Neural crest cell (in vitro differentiated cells): ENCODE measurements at regions not wholly inside any gene's neighbourhood (a gene's known extent, or its start where the extent isn't known, plus 50 kb on each side); places are given as distances from the start of the nearest gene placed in this dataset.

Experiments used
- DNase-seq: peaks from one replicate; pipeline ENCODE4 v3.0.0; 2021; ENCODE audit warnings: low read depth, mixed read lengths, low spot score
- H3K27ac Mint-ChIP-seq: one replicate; pipeline ENCODE4 v1.8.0; 2021; ENCODE audit warnings: mild to moderate bottlenecking, mixed read lengths; ENCODE audit not compliant: unreplicated experiment
- H3K27me3 Mint-ChIP-seq: 2 replicates; pipeline ENCODE4 v1.8.0; 2021; ENCODE audit warnings: low read depth, mild to moderate bottlenecking, mixed read lengths
- H3K36me3 Mint-ChIP-seq: 2 replicates; pipeline ENCODE4 v1.8.0; 2021; ENCODE audit warnings: low read depth, mild to moderate bottlenecking, mixed read lengths
- H3K4me1 Mint-ChIP-seq: 2 replicates; pipeline ENCODE4 v1.8.0; 2021; ENCODE audit warnings: mixed read lengths
- H3K4me3 Mint-ChIP-seq: one replicate; pipeline ENCODE4 v1.8.0; 2021; ENCODE audit warnings: mild to moderate bottlenecking, mixed read lengths
- H3K9me3 Mint-ChIP-seq: 2 replicates; pipeline ENCODE4 v1.8.0; 2021; ENCODE audit warnings: mixed read lengths
- TF ChIP-seq, protein P1 (sequence below): fragments of 200-600 bp; sonication (generic); conservative IDR thresholded peaks from 2 replicates; pipeline ENCODE4 v1.5.0; 2021; ENCODE audit warnings: antibody characterized with exemption, mild to moderate bottlenecking

DNA sequence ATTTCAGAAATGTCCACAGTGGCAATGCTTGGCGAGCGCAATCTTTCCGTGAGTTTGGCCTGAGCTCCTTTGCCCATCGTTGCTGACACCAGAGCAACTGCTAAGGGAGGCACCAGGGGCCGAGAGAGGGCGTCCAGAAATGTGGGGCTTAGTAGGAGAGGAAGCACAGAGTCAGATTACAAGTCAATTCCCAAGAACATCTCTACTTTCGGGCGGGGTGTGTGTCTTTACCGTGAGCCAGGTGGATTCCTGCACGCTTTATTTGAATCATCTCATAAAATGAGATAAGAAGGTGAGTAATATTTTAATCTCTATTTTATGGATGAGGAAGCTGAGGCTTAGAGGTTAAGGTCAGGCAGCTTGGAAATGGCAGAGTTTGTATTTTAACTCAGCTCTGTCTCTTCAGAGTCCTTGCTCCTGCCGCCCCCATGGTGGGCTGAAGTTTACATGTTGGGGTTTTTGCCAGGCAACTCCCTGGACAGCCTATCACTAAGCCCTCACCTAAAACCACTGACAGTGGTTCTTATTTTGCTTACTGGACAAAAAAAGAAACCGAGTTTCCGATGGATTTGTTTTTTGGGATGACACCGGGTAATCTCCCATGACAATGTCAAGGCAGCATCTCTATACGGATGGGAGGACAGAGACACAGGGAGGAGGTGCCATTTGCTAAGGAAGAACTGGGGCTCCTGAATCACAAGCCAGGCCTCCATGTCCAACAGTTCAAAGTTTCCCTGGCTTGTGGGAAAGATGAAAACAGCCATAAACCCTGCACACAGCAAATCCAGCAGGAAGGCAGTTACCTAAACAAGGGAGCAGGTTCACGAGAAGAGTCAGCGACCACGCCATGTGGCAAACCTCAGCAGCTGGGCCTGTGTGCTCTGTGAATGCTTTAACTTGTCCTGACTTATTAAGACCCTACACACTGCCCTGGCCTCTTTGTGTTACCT, 112.6 kb upstream of the SLC24A3 start:
- no peak for DNase-seq
- H3K4me1 Mint-ChIP-seq: no peaks in the 10 kb centered on the region
- TF ChIP-seq, protein P1, sequence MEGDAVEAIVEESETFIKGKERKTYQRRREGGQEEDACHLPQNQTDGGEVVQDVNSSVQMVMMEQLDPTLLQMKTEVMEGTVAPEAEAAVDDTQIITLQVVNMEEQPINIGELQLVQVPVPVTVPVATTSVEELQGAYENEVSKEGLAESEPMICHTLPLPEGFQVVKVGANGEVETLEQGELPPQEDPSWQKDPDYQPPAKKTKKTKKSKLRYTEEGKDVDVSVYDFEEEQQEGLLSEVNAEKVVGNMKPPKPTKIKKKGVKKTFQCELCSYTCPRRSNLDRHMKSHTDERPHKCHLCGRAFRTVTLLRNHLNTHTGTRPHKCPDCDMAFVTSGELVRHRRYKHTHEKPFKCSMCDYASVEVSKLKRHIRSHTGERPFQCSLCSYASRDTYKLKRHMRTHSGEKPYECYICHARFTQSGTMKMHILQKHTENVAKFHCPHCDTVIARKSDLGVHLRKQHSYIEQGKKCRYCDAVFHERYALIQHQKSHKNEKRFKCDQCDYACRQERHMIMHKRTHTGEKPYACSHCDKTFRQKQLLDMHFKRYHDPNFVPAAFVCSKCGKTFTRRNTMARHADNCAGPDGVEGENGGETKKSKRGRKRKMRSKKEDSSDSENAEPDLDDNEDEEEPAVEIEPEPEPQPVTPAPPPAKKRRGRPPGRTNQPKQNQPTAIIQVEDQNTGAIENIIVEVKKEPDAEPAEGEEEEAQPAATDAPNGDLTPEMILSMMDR: no peak
- H3K27ac Mint-ChIP-seq: no peak overlapping the region
- H3K9me3 Mint-ChIP-seq: no peaks in the 10 kb centered on the region
- no peak overlapping the region for H3K4me3 Mint-ChIP-seq
- no peaks in the 10 kb centered on the region for H3K36me3 Mint-ChIP-seq
- H3K27me3 Mint-ChIP-seq: peaks cover 6% of the 10 kb centered on the region

DNA sequence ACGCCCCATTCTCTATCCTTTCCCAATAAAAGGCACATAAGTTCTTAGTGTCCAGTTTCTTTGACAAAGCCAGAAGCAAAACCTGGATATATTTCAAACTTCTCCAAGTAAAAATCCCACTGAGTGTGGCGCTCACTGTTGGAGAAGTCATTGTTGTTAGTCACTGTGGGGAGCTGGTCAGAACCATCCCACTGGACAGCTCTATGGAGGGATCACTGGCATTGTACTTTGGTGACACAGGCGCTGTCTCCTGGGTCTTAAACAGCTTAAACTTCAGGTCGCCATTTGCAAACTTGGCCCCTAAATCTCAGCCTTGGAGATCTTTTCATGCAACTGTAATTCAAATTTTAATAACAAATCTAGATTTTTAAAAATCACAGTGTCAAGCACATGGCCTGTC, 111.5 kb upstream of the SLC24A3 start:
- no peak overlapping the region for H3K27ac Mint-ChIP-seq
- peaks cover 16% of the 10 kb centered on the region for H3K27me3 Mint-ChIP-seq
- no peaks in the 10 kb centered on the region for H3K9me3 Mint-ChIP-seq
- no peak overlapping the region for H3K4me3 Mint-ChIP-seq
- H3K36me3 Mint-ChIP-seq: no peaks in the 10 kb centered on the region
- H3K4me1 Mint-ChIP-seq: no peaks in the 10 kb centered on the region
- TF ChIP-seq, protein P1: no peak
- no peak for DNase-seq

DNA sequence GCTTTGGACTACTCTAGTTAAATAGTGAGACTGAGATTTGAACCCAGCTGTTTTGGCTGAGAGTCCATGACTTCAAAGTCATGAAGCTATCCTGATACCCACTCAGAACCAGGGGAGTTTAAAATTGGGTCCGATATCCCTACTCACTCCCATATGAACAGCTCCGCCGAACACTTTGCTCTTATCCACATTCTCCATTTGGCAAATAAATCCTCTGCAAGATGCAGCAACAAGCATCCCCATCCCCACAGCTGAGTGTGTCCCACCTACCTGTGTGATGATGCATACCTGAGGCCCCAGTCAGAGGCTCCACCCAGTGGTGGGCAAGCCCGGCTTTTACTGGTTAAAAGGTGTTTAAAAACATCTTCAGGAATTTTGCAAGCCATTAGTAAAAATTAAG, 108.3 kb upstream of the SLC24A3 start:
- H3K36me3 Mint-ChIP-seq: no peaks in the 10 kb centered on the region
- H3K9me3 Mint-ChIP-seq: peaks cover 3% of the 10 kb centered on the region
- no peak overlapping the region for H3K4me3 Mint-ChIP-seq
- no peak for DNase-seq
- TF ChIP-seq, protein P1: no peak
- H3K4me1 Mint-ChIP-seq: no peaks in the 10 kb centered on the region
- H3K27me3 Mint-ChIP-seq: peaks cover 16% of the 10 kb centered on the region
- no peak overlapping the region for H3K27ac Mint-ChIP-seq

DNA sequence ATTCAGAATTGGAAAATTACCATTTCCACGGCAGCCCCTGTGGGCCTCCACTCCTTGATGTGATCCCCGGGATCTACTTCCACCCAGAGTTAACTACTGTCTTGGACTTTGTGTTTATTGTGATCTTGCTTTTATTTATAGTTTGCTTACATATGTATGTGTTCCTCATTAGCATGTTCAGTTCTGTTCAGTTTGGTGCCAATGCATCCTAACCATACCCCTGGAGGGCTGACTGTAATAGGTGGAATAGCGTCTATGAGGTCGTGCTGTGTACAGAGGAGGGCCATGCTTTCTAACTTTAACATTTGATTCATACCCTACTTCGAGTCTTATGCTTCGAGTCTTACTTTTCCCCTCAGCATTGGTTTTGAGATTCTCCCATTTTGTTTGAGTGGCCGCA, 104.3 kb upstream of the SLC24A3 start:
- DNase-seq: no peak
- TF ChIP-seq, protein P1: no peak
- no peaks in the 10 kb centered on the region for H3K36me3 Mint-ChIP-seq
- H3K9me3 Mint-ChIP-seq: peaks cover 3% of the 10 kb centered on the region
- H3K27ac Mint-ChIP-seq: no peak overlapping the region
- no peak overlapping the region for H3K4me3 Mint-ChIP-seq
- H3K27me3 Mint-ChIP-seq: peaks cover 18% of the 10 kb centered on the region
- no peaks in the 10 kb centered on the region for H3K4me1 Mint-ChIP-seq

DNA sequence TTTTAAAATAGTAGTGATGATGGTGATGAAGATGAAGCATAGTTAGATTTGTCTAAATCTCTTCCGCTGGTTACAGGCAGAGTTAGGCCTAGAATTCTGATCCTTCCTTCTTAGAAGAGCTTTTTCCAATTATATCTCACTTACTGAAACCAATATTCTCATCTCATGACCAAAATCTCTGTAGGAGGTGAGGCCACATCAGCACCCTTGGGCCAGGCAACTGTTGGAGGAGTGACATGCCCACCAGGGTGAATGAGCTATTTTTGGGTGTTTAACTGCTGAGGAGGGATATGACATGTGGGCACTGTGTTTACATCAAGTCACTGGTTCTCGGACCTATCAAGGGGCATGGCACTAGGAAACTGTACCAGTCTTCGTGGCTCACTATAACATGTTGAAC, 102.2 kb upstream of the SLC24A3 start:
- Mint-ChIP-seq H3K36me3 (no peaks in the 10 kb centered on the region), H3K4me1 (no peaks in the 10 kb centered on the region), H3K27me3 (peaks cover 8% of the 10 kb centered on the region), H3K4me3 (no peak overlapping the region), H3K9me3 (peaks cover 3% of the 10 kb centered on the region), H3K27ac (no peak overlapping the region)
- TF ChIP-seq, protein P1: no peak
- no peak for DNase-seq
